Neuron (in vitro differentiated cells): ENCODE measurements at regions not wholly inside any gene's neighbourhood (a gene's known extent, or its start where the extent isn't known, plus 50 kb on each side); places are given as distances from the start of the nearest gene placed in this dataset.

Experiments
- H2AFZ ChIP-seq: one replicate; pipeline ENCODE4 v1.6.1; 2013; ENCODE audit warnings: low read depth, mild to moderate bottlenecking, inconsistent platforms, low read length, moderate library complexity
- H3K27me3 ChIP-seq: one replicate; pipeline ENCODE4 v1.6.1; 2013; ENCODE audit warnings: low read length; ENCODE audit not compliant: insufficient read depth
- H3K36me3 ChIP-seq: one replicate; pipeline ENCODE4 v1.6.1; 2013; ENCODE audit warnings: low read length; ENCODE audit not compliant: insufficient read depth
- H3K4me1 ChIP-seq: one replicate; pipeline ENCODE4 v1.6.1; 2013; ENCODE audit warnings: low read length; ENCODE audit not compliant: insufficient read depth
- H3K4me3 ChIP-seq: 2 replicates; pipeline ENCODE4 v1.5.1; 2013; ENCODE audit warnings: mild to moderate bottlenecking, low read length, moderate library complexity
- H3K9me3 ChIP-seq: one replicate; pipeline ENCODE4 v1.6.1; 2013; ENCODE audit warnings: low read length

DNA sequence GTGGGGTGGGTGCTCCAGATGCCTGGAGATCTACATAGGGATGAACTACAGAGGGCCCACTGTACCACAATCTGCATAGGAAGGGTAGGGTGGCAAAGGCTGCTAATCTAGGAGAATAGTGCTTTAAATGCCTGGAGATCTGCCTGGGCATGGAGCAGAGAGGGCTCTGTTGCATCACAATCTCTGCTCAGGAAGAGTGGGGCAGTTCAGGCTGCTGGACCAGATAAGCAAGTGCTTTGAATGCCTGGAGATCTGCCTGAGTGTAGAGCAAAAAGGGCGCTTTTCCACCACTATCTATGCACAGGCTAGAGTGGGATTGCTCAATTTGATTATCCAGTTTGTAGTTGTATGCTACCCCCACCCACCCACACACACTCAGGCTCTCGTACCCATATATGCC lies 886.3 kb upstream of the SEL1L start:
- no peaks in the 10 kb centered on the region for H3K36me3 ChIP-seq
- H3K4me3 ChIP-seq, result no peak overlapping the region
- H3K9me3 ChIP-seq, result no peaks in the 10 kb centered on the region
- no peaks in the 10 kb centered on the region for H3K4me1 ChIP-seq
- no peak overlapping the region for H2AFZ ChIP-seq
- no peaks in the 10 kb centered on the region for H3K27me3 ChIP-seq

DNA sequence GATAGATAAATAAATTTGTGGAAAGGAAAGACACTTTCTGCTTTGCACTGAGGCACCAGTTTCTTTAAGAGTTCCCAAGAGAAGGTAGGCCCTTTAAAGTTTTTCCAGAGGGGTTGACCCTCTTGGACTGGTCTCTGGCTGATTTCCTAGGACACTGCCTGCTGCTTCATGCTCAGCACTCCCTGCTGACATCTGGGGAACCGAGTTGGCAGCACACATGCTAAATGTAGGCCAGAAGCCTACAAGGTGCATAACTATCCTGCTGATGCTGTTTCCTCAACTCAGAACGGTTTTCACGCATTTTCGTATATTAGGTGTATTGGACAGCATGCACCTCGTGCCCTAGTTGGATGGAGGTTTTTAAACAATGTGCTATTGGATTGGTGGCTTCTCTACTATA lies 887.2 kb upstream of the SEL1L start:
- Histone ChIP-seq H3K36me3 (no peaks in the 10 kb centered on the region), H3K27me3 (no peaks in the 10 kb centered on the region), H3K4me1 (no peaks in the 10 kb centered on the region)

GRCh38 chr14:82421286-82421685 lies 887.6 kb upstream of the SEL1L start:
- no peaks in the 10 kb centered on the region for H3K36me3 ChIP-seq
- no peak overlapping the region for H3K4me3 ChIP-seq
- no peak overlapping the region for H2AFZ ChIP-seq
- no peaks in the 10 kb centered on the region for H3K4me1 ChIP-seq
- no peaks in the 10 kb centered on the region for H3K9me3 ChIP-seq
- no peaks in the 10 kb centered on the region for H3K27me3 ChIP-seq

More for the DNA sequence above, 887.2 kb upstream of the SEL1L start:
- no peaks in the 10 kb centered on the region for H3K9me3 ChIP-seq
- no peak overlapping the region for H2AFZ ChIP-seq
- no peak overlapping the region for H3K4me3 ChIP-seq

- Histone ChIP-seq H3K4me3 (no peak overlapping the region), H3K36me3 (no peaks in the 10 kb centered on the region), H3K4me1 (no peaks in the 10 kb centered on the region), H3K9me3 (no peaks in the 10 kb centered on the region), H2AFZ (no peak overlapping the region), H3K27me3 (no peaks in the 10 kb centered on the region)
These were observed 888.6 kb upstream of the SEL1L start for GRCh38 chr14:82422230-82422629.

- no peaks in the 10 kb centered on the region for H3K4me1 ChIP-seq
- H3K36me3 ChIP-seq, result no peaks in the 10 kb centered on the region
- H3K27me3 ChIP-seq, result no peaks in the 10 kb centered on the region
- H3K4me3 ChIP-seq, result no peak overlapping the region
- H3K9me3 ChIP-seq, result no peaks in the 10 kb centered on the region
- H2AFZ ChIP-seq, result no peak overlapping the region
These were observed 891.6 kb upstream of the SEL1L start for GRCh38 chr14:82425261-82425660.

- no peaks in the 10 kb centered on the region for H3K9me3 ChIP-seq
- no peaks in the 10 kb centered on the region for H3K36me3 ChIP-seq
- H3K27me3 ChIP-seq, result no peaks in the 10 kb centered on the region
- peaks cover 19% of the 10 kb centered on the region for H3K4me1 ChIP-seq
- H2AFZ ChIP-seq, result no peak overlapping the region
- no peak overlapping the region for H3K4me3 ChIP-seq
These were observed 897.4 kb upstream of the SEL1L start for GRCh38 chr14:82431031-82431430.

- Histone ChIP-seq H2AFZ (peak overlapping the region; percentile 51), H3K9me3 (no peaks in the 10 kb centered on the region), H3K4me1 (peaks cover 19% of the 10 kb centered on the region), H3K4me3 (no peak overlapping the region), H3K36me3 (no peaks in the 10 kb centered on the region), H3K27me3 (no peaks in the 10 kb centered on the region)
These were observed 898.9 kb upstream of the SEL1L start for GRCh38 chr14:82432301-82433105.

GRCh38 chr14:82438436-82438835 lies 904.8 kb upstream of the SEL1L start:
- Histone ChIP-seq H2AFZ (no peak overlapping the region), H3K4me3 (no peak overlapping the region), H3K27me3 (no peaks in the 10 kb centered on the region), H3K4me1 (peaks cover 3% of the 10 kb centered on the region), H3K9me3 (no peaks in the 10 kb centered on the region), H3K36me3 (no peaks in the 10 kb centered on the region)

GRCh38 chr14:82441270-82441669 lies 907.6 kb upstream of the SEL1L start:
- Histone ChIP-seq H3K27me3 (no peaks in the 10 kb centered on the region), H3K36me3 (no peaks in the 10 kb centered on the region), H3K4me3 (no peak overlapping the region), H2AFZ (no peak overlapping the region), H3K9me3 (no peaks in the 10 kb centered on the region), H3K4me1 (no peaks in the 10 kb centered on the region)

- Histone ChIP-seq H2AFZ (no peak overlapping the region), H3K36me3 (no peaks in the 10 kb centered on the region), H3K9me3 (no peaks in the 10 kb centered on the region), H3K4me3 (no peak overlapping the region), H3K4me1 (peaks cover 12% of the 10 kb centered on the region), H3K27me3 (no peaks in the 10 kb centered on the region)
These were observed 912.3 kb upstream of the SEL1L start for GRCh38 chr14:82445810-82446570.

- no peaks in the 10 kb centered on the region for H3K36me3 ChIP-seq
- no peak overlapping the region for H2AFZ ChIP-seq
- H3K9me3 ChIP-seq, result no peaks in the 10 kb centered on the region
- no peaks in the 10 kb centered on the region for H3K27me3 ChIP-seq
- H3K4me3 ChIP-seq, result no peak overlapping the region
- H3K4me1 ChIP-seq, result peaks cover 12% of the 10 kb centered on the region
These were observed 913.9 kb upstream of the SEL1L start for GRCh38 chr14:82447586-82447985.

- Histone ChIP-seq H3K36me3 (no peaks in the 10 kb centered on the region), H2AFZ (no peak overlapping the region), H3K4me1 (peaks cover 12% of the 10 kb centered on the region), H3K27me3 (no peaks in the 10 kb centered on the region), H3K4me3 (no peak overlapping the region), H3K9me3 (no peaks in the 10 kb centered on the region)
These were observed 916.3 kb upstream of the SEL1L start for GRCh38 chr14:82449926-82450468.

GRCh38 chr14:82451675-82452074 lies 918.0 kb upstream of the SEL1L start:
- Histone ChIP-seq H2AFZ (no peak overlapping the region), H3K36me3 (no peaks in the 10 kb centered on the region), H3K9me3 (no peaks in the 10 kb centered on the region), H3K4me1 (peaks cover 12% of the 10 kb centered on the region), H3K4me3 (no peak overlapping the region), H3K27me3 (no peaks in the 10 kb centered on the region)
